Activated CD4-positive, alpha-beta memory T cell treated with anti-CD3 and anti-CD28 coated beads, Interleukin-2, amount 10 ng/mL, durations not matched to agents 7 days and 5 days (primary cell): ENCODE measurements at regions not wholly inside any gene's neighbourhood (a gene's known extent, or its start where the extent isn't known, plus 50 kb on each side); places are given as distances from the start of the nearest gene placed in this dataset.
"Not testable (repeated sequence)": the region's sequence is repeated elsewhere in the genome, so short reads cannot be mapped to it uniquely, and the experiment has no call there.

Source experiments
- CTCF ChIA-PET: fragments of 350-600 bp; sonication (Branson Sonifier 250); formaldehyde crosslinking; loops from one replicate; lab custom pipeline; 2021; ENCODE audit warnings: antibody characterized with exemption, inconsistent platforms; lab: Charles Lee
- POLR2A ChIA-PET: fragments of 350-600 bp; sonication (Branson Sonifier 250); formaldehyde crosslinking; loops from one replicate; lab custom pipeline; 2021; ENCODE audit warnings: antibody characterized with exemption; lab: Charles Lee
- DNase-seq: peaks from one replicate; pipeline ENCODE4 v3.0.0-alpha.2; 2020
- H3K27ac Mint-ChIP-seq: one replicate; pipeline ENCODE4 v1.8.0; 2021; ENCODE audit warnings: mild to moderate bottlenecking, mixed read lengths
- H3K27me3 Mint-ChIP-seq: one replicate; pipeline ENCODE4 v1.8.0; 2021; ENCODE audit warnings: mixed read lengths
- H3K36me3 Mint-ChIP-seq: one replicate; pipeline ENCODE4 v1.8.0; 2021; ENCODE audit warnings: low read depth, mixed read lengths
- H3K4me1 Mint-ChIP-seq: one replicate; pipeline ENCODE4 v1.8.0; 2021; ENCODE audit warnings: mixed read lengths
- H3K4me3 Mint-ChIP-seq: one replicate; pipeline ENCODE4 v1.8.0; 2021; ENCODE audit warnings: mild to moderate bottlenecking, mixed read lengths
- H3K9me3 Mint-ChIP-seq: one replicate; pipeline ENCODE4 v1.8.0; 2021; ENCODE audit warnings: mixed read lengths

GRCh38 chr13:60265566-60265965, 101.8 kb upstream of the DIAPH3 start:
- no peak for DNase-seq

GRCh38 chr13:60267498-60268202, 103.9 kb upstream of the DIAPH3 start:
- H3K27ac Mint-ChIP-seq = no peak overlapping the region
- H3K9me3 Mint-ChIP-seq = no peaks in the 10 kb centered on the region
- peaks cover 8% of the 10 kb centered on the region for H3K27me3 Mint-ChIP-seq
- ChIA-PET POLR2A (no interaction called here), CTCF (no interaction called here)
- no peak overlapping the region for H3K4me3 Mint-ChIP-seq
- H3K36me3 Mint-ChIP-seq = no peaks in the 10 kb centered on the region
- DNase-seq = peak; percentile 24
- no peaks in the 10 kb centered on the region for H3K4me1 Mint-ChIP-seq

More at GRCh38 chr13:60265566-60265965, 101.8 kb upstream of the DIAPH3 start:
- H3K9me3 Mint-ChIP-seq = no peaks in the 10 kb centered on the region
- ChIA-PET CTCF (no interaction called here), POLR2A (no interaction called here)
- H3K27me3 Mint-ChIP-seq = peaks cover 4% of the 10 kb centered on the region
- no peaks in the 10 kb centered on the region for H3K4me1 Mint-ChIP-seq
- H3K4me3 Mint-ChIP-seq = no peak overlapping the region
- no peaks in the 10 kb centered on the region for H3K36me3 Mint-ChIP-seq
- H3K27ac Mint-ChIP-seq = no peak overlapping the region

GRCh38 chr13:60268203-60268555, 104.5 kb upstream of the DIAPH3 start:
- Mint-ChIP-seq H3K9me3 (no peaks in the 10 kb centered on the region), H3K4me3 (no peak overlapping the region), H3K4me1 (no peaks in the 10 kb centered on the region), H3K27ac (no peak overlapping the region), H3K27me3 (peaks cover 8% of the 10 kb centered on the region), H3K36me3 (no peaks in the 10 kb centered on the region)
- ChIA-PET CTCF (no interaction called here), POLR2A (no interaction called here)
- no peak for DNase-seq

GRCh38 chr13:60273971-60274527, 110.3 kb upstream of the DIAPH3 start:
- POLR2A ChIA-PET = no interaction called here
- peaks cover 11% of the 10 kb centered on the region for H3K27me3 Mint-ChIP-seq
- no peaks in the 10 kb centered on the region for H3K9me3 Mint-ChIP-seq
- no peak overlapping the region for H3K4me3 Mint-ChIP-seq
- no peaks in the 10 kb centered on the region for H3K36me3 Mint-ChIP-seq
- no peak overlapping the region for H3K27ac Mint-ChIP-seq
- no peaks in the 10 kb centered on the region for H3K4me1 Mint-ChIP-seq
- DNase-seq = no peak
- CTCF ChIA-PET = no interaction called here

GRCh38 chr13:60274655-60275054, 110.9 kb upstream of the DIAPH3 start:
- ChIA-PET POLR2A (no interaction called here), CTCF (no interaction called here)
- H3K36me3 Mint-ChIP-seq = no peaks in the 10 kb centered on the region
- H3K27me3 Mint-ChIP-seq = peaks cover 11% of the 10 kb centered on the region
- no peak overlapping the region for H3K27ac Mint-ChIP-seq
- H3K4me1 Mint-ChIP-seq = no peaks in the 10 kb centered on the region
- no peaks in the 10 kb centered on the region for H3K9me3 Mint-ChIP-seq
- no peak overlapping the region for H3K4me3 Mint-ChIP-seq
- DNase-seq = no peak

GRCh38 chr13:60275208-60275607, 111.5 kb upstream of the DIAPH3 start:
- CTCF ChIA-PET = no interaction called here
- Mint-ChIP-seq H3K27me3 (peaks cover 11% of the 10 kb centered on the region), H3K9me3 (no peaks in the 10 kb centered on the region), H3K36me3 (no peaks in the 10 kb centered on the region), H3K4me3 (no peak overlapping the region), H3K4me1 (no peaks in the 10 kb centered on the region), H3K27ac (no peak overlapping the region)
- POLR2A ChIA-PET = no interaction called here
- no peak for DNase-seq

GRCh38 chr13:60280524-60280923, 116.5 kb upstream of the TDRD3 start:
- H3K4me1 Mint-ChIP-seq, POLR2A ChIA-PET, H3K36me3 Mint-ChIP-seq, H3K27ac Mint-ChIP-seq, DNase-seq, H3K4me3 Mint-ChIP-seq, H3K9me3 Mint-ChIP-seq, CTCF ChIA-PET, H3K27me3 Mint-ChIP-seq: not testable (repeated sequence)

- H3K9me3 Mint-ChIP-seq = no peaks in the 10 kb centered on the region
- no peak for DNase-seq
- CTCF ChIA-PET = no interaction called here
- H3K27ac Mint-ChIP-seq = no peak overlapping the region
- POLR2A ChIA-PET = no interaction called here
- no peaks in the 10 kb centered on the region for H3K4me1 Mint-ChIP-seq
- no peaks in the 10 kb centered on the region for H3K36me3 Mint-ChIP-seq
- peaks cover 3% of the 10 kb centered on the region for H3K27me3 Mint-ChIP-seq
- no peak overlapping the region for H3K4me3 Mint-ChIP-seq
Observed at GRCh38 chr13:60282186-60282585, 114.8 kb upstream of the TDRD3 start.

- ChIA-PET POLR2A (no interaction called here), CTCF (no interaction called here)
- DNase-seq = no peak
- no peak overlapping the region for H3K27ac Mint-ChIP-seq
- H3K36me3 Mint-ChIP-seq = no peaks in the 10 kb centered on the region
- H3K9me3 Mint-ChIP-seq = no peaks in the 10 kb centered on the region
- no peaks in the 10 kb centered on the region for H3K4me1 Mint-ChIP-seq
- peaks cover 3% of the 10 kb centered on the region for H3K27me3 Mint-ChIP-seq
- H3K4me3 Mint-ChIP-seq = no peak overlapping the region
Observed at GRCh38 chr13:60282708-60283107, 114.3 kb upstream of the TDRD3 start.

- Mint-ChIP-seq H3K9me3 (no peaks in the 10 kb centered on the region), H3K27ac (no peak overlapping the region), H3K4me3 (no peak overlapping the region), H3K36me3 (no peaks in the 10 kb centered on the region), H3K27me3 (no peaks in the 10 kb centered on the region), H3K4me1 (peaks cover 6% of the 10 kb centered on the region)
- POLR2A ChIA-PET = no interaction called here
- DNase-seq = no peak
- CTCF ChIA-PET = no interaction called here
Observed at GRCh38 chr13:60286707-60287106, 110.3 kb upstream of the TDRD3 start.

GRCh38 chr13:60288569-60288968, 108.5 kb upstream of the TDRD3 start:
- no peaks in the 10 kb centered on the region for H3K9me3 Mint-ChIP-seq
- H3K36me3 Mint-ChIP-seq = no peaks in the 10 kb centered on the region
- peaks cover 6% of the 10 kb centered on the region for H3K4me1 Mint-ChIP-seq
- H3K27ac Mint-ChIP-seq = no peak overlapping the region
- no peak overlapping the region for H3K4me3 Mint-ChIP-seq
- DNase-seq = no peak
- peaks cover 2% of the 10 kb centered on the region for H3K27me3 Mint-ChIP-seq
- CTCF ChIA-PET = no interaction called here
- POLR2A ChIA-PET = interaction anchor here (0.6 kb wide), 1 partner anchor 315 kb away, joined by 3 read pairs; no protein-coding TSS in a partner anchor

GRCh38 chr13:60303166-60303565, 93.9 kb upstream of the TDRD3 start:
- Mint-ChIP-seq H3K4me1 (no peaks in the 10 kb centered on the region), H3K36me3 (no peaks in the 10 kb centered on the region), H3K27ac (no peak overlapping the region), H3K9me3 (no peaks in the 10 kb centered on the region), H3K4me3 (no peak overlapping the region), H3K27me3 (peaks cover 14% of the 10 kb centered on the region)
- no peak for DNase-seq
- CTCF ChIA-PET = no interaction called here
- POLR2A ChIA-PET = no interaction called here

- Mint-ChIP-seq H3K27me3 (no peaks in the 10 kb centered on the region), H3K4me1 (peaks cover 12% of the 10 kb centered on the region), H3K9me3 (no peaks in the 10 kb centered on the region), H3K36me3 (no peaks in the 10 kb centered on the region), H3K4me3 (no peak overlapping the region), H3K27ac (no peak overlapping the region)
- ChIA-PET CTCF (interaction anchor here (1.9 kb wide), 1 partner anchor 17 kb away, joined by 7 read pairs; no protein-coding TSS in a partner anchor), POLR2A (no interaction called here)
- no peak for DNase-seq
Observed at GRCh38 chr13:60311527-60311926, 85.5 kb upstream of the TDRD3 start.
